ENCODE measurements at regions not wholly inside any gene's neighbourhood (a gene's known extent, or its start where the extent isn't known, plus 50 kb on each side); places are given as distances from the start of the nearest gene placed in this dataset.

DNA sequence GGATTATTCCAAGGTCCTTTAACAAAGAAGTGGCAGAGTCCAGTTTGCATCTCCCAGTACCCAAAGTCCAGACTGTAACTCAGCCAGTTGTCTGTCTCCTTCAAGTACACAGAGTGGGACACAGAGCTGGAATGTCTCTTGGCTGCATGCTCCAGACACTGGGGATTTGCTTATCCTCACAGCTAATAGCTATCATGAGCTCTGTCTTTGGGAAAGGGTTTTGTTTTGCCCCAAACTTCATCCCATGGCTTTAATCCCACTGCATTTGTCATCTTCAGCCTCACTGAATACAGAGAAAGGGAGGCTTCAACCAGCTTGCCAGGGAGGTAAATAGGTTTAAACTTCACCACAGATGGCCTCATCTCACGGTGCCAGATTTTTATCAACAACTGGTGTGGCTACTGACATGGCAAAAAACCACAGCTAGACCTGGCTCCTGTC is 412.2 kb upstream of the SLC24A2 start:
- in situ Hi-C loops (cut with MboI; ENCODE audit: low sequenced_read_pairs): no loop called here
- Histone ChIP-seq H2BK5ac (ENCODE audit: low read depth, low read length, poor library complexity, severe bottlenecking) (no peak overlapping the region), H3K9me3 (ENCODE audit: control insufficient read depth, insufficient read depth, low read length) (0 out of 2 replicates have a peak, but pooled peaks cover 2% of the 10 kb centered on the region), H2AK5ac (ENCODE audit: low read depth, low read length) (no peak overlapping the region), H3K18ac (ENCODE audit: low read depth, low read length) (no peak overlapping the region), H3K14ac (replicated peaks; ENCODE audit: low read depth, low read length) (no peak overlapping the region), H3K4me1 (ENCODE audit: control insufficient read depth, insufficient read depth, low read length) (no peaks in the 10 kb centered on the region), H3K23ac (ENCODE audit: low read depth, low read length) (no peak overlapping the region), H3K56ac (ENCODE audit: extremely low read depth, insufficient read depth, low read length) (no peak overlapping the region), H3K4me2 (ENCODE audit: low read depth, low read length) (no peak overlapping the region), H2AFZ (replicated peaks; ENCODE audit: low read length, poor library complexity) (no peak overlapping the region), H3K9ac (ENCODE audit: low read depth, low read length) (no peak overlapping the region), H3K79me1 (ENCODE audit: low read depth in 1 of 2, low read length in 2 of 2) (no peaks in the 10 kb centered on the region), H4K5ac (ENCODE audit: low read depth, low read length) (no peak overlapping the region), H3K4ac (ENCODE audit: low read depth, low read length) (no peak overlapping the region), H2BK120ac (ENCODE audit: low read depth, low read length) (no peak overlapping the region), H3K4me3 (ENCODE audit: insufficient read depth, low read depth, low read length) (no peak overlapping the region), H4K91ac (ENCODE audit: insufficient read depth, low read depth, low read length) (no peak overlapping the region), H4K8ac (ENCODE audit: low read depth in 2 of 2, low read length in 2 of 2) (no peak overlapping the region), H3K27me3 (ENCODE audit: control insufficient read depth, insufficient read depth, low read length) (peaks cover 13% of the 10 kb centered on the region), H2BK15ac (ENCODE audit: low read depth, low read length) (no peak overlapping the region), H4K20me1 (ENCODE audit: insufficient read depth, low read length) (no peaks in the 10 kb centered on the region), H3K9me1 (ENCODE audit: insufficient read depth, low read length) (no peaks in the 10 kb centered on the region), H3K36me3 (ENCODE audit: control insufficient read depth, insufficient read depth, low read length) (no peaks in the 10 kb centered on the region), H2BK20ac (ENCODE audit: low read depth, low read length) (no peak overlapping the region), H2AK9ac (replicated peaks; ENCODE audit: low read depth, low read length, poor library complexity) (no peak overlapping the region), H3K27ac (ENCODE audit: insufficient read depth, low read length) (no peak overlapping the region)
- DNase-seq: no peak
- CTCF ChIA-PET: no interaction called here
- no peak for ATAC-seq (ENCODE audit: low read depth)
- TF ChIP-seq BHLHE40 (IDR thresholded peaks at IDR 0.05; ENCODE audit: low read depth, low read length) (no peak), MAZ (IDR thresholded peaks at IDR 0.05; ENCODE audit: borderline replicate concordance, low read depth, low read length) (no peak), RFX5 (IDR thresholded peaks at IDR 0.05; ENCODE audit: low read depth, low read length) (no peak), MAFK (IDR thresholded peaks at IDR 0.05; ENCODE audit: low read depth, low read length) (no peak), CHD1 (IDR thresholded peaks at IDR 0.05; ENCODE audit: low read depth, low read length) (no peak), NFE2L2 (IDR thresholded peaks at IDR 0.05; ENCODE audit: low read depth, low read length) (no peak), MXI1 (IDR thresholded peaks at IDR 0.05; ENCODE audit: borderline replicate concordance, low read depth, low read length) (no peak), CEBPB (IDR thresholded peaks at IDR 0.05; ENCODE audit: low read depth, low read length) (no peak), POLR2A (IDR thresholded peaks at IDR 0.05; ENCODE audit: low read depth, low read length) (no peak), SMC3 (IDR thresholded peaks at IDR 0.05; ENCODE audit: low read depth, low read length) (no peak), FOS (IDR thresholded peaks at IDR 0.05; ENCODE audit: low read depth, low read length) (no peak), RCOR1 (IDR thresholded peaks at IDR 0.05; ENCODE audit: insufficient replicate concordance, low read length) (no peak), RAD21 (IDR thresholded peaks at IDR 0.05; ENCODE audit: low read length) (no peak)
- TF ChIP-seq, protein P1, sequence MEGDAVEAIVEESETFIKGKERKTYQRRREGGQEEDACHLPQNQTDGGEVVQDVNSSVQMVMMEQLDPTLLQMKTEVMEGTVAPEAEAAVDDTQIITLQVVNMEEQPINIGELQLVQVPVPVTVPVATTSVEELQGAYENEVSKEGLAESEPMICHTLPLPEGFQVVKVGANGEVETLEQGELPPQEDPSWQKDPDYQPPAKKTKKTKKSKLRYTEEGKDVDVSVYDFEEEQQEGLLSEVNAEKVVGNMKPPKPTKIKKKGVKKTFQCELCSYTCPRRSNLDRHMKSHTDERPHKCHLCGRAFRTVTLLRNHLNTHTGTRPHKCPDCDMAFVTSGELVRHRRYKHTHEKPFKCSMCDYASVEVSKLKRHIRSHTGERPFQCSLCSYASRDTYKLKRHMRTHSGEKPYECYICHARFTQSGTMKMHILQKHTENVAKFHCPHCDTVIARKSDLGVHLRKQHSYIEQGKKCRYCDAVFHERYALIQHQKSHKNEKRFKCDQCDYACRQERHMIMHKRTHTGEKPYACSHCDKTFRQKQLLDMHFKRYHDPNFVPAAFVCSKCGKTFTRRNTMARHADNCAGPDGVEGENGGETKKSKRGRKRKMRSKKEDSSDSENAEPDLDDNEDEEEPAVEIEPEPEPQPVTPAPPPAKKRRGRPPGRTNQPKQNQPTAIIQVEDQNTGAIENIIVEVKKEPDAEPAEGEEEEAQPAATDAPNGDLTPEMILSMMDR (conservative IDR thresholded peaks at IDR 0.05; ENCODE audit: low read depth, low read length): no peak
- TF ChIP-seq, protein P2, sequence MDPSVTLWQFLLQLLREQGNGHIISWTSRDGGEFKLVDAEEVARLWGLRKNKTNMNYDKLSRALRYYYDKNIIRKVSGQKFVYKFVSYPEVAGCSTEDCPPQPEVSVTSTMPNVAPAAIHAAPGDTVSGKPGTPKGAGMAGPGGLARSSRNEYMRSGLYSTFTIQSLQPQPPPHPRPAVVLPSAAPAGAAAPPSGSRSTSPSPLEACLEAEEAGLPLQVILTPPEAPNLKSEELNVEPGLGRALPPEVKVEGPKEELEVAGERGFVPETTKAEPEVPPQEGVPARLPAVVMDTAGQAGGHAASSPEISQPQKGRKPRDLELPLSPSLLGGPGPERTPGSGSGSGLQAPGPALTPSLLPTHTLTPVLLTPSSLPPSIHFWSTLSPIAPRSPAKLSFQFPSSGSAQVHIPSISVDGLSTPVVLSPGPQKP (IDR thresholded peaks at IDR 0.05; ENCODE audit: borderline replicate concordance, low read depth, low read length): no peak
- TF ChIP-seq, protein P3, sequence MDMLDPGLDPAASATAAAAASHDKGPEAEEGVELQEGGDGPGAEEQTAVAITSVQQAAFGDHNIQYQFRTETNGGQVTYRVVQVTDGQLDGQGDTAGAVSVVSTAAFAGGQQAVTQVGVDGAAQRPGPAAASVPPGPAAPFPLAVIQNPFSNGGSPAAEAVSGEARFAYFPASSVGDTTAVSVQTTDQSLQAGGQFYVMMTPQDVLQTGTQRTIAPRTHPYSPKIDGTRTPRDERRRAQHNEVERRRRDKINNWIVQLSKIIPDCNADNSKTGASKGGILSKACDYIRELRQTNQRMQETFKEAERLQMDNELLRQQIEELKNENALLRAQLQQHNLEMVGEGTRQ (IDR thresholded peaks at IDR 0.05; ENCODE audit: low read depth, low read length): no peak
- WGBS, 2 experiments (ENCODE audit: extremely low coverage in 2 of 2, insufficient read length in 1 of 2): no CpG with 5 or more reads among the region's 1 CpG
- intact Hi-C loops (cut with micrococcal nuclease): no loop called here
- POLR2A ChIA-PET (ENCODE audit: unreplicated experiment): no interaction called here
- BruUV-seq (replicated peaks): no TSS peak
- dilution Hi-C loops (cut with HindIII; ENCODE audit: low sequenced_read_pairs, unreplicated experiment): no loop called here
